ENCODE measurements at regions not wholly inside any gene's neighbourhood (a gene's known extent, or its start where the extent isn't known, plus 50 kb on each side); places are given as distances from the start of the nearest gene placed in this dataset.

DNA sequence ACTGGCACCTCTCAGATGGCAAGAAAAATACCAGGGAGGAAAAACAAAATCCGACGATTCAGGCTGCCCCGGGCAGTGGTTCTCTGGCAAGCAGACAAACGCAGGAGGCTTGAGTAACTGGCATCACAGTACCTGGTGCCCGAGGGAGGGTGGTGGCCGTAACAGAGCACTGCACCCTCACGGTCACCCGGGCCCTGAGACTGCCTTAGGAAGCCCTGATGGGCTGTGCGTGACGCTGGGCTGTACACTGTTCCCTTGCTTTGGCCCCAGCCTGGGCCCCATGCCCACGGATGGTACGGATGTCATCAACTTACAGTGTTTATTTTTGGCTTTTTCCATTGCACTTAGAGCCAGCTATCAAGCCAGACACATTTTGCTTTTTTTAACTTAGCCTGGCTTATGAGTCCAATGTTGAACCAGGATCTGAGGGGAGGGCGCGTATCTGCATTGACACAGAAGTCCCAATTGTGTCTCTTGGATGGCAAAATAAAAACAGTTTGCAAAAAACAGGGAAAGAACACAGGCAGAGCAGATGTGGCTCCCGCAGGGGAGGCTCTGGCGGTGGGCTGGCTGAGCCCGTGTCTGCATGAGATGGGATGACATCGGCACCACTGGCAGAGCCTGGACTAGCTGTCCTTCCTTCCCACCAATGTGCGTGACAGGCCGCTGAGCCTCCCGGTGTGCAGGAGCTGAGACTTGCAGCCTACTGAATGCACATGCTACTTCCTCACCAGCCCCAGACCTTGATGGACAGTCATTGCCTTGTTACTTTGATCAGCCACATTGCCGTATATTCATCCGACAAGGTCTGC, 287.7 kb downstream of the FOXL1 start:
- Histone ChIP-seq H3K4me1 (ENCODE audit: control insufficient read depth, insufficient read depth, low read length) (no peaks in the 10 kb centered on the region), H3K27ac (ENCODE audit: low read depth, low read length) (no peak overlapping the region), H3K9me3 (ENCODE audit: control insufficient read depth, low read length) (no peaks in the 10 kb centered on the region), H3K9ac (ENCODE audit: extremely low read depth, low read length, poor library complexity, severe bottlenecking) (no peak overlapping the region), H3K36me3 (ENCODE audit: control insufficient read depth, insufficient read depth, low read length) (no peaks in the 10 kb centered on the region), H3K4me3 (ENCODE audit: low read length) (no peak overlapping the region), H3K27me3 (ENCODE audit: control insufficient read depth, insufficient read depth, low read length, poor library complexity, severe bottlenecking) (no peaks in the 10 kb centered on the region)
- TF ChIP-seq, protein P1, sequence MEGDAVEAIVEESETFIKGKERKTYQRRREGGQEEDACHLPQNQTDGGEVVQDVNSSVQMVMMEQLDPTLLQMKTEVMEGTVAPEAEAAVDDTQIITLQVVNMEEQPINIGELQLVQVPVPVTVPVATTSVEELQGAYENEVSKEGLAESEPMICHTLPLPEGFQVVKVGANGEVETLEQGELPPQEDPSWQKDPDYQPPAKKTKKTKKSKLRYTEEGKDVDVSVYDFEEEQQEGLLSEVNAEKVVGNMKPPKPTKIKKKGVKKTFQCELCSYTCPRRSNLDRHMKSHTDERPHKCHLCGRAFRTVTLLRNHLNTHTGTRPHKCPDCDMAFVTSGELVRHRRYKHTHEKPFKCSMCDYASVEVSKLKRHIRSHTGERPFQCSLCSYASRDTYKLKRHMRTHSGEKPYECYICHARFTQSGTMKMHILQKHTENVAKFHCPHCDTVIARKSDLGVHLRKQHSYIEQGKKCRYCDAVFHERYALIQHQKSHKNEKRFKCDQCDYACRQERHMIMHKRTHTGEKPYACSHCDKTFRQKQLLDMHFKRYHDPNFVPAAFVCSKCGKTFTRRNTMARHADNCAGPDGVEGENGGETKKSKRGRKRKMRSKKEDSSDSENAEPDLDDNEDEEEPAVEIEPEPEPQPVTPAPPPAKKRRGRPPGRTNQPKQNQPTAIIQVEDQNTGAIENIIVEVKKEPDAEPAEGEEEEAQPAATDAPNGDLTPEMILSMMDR (conservative IDR thresholded peaks at IDR 0.05): no peak
- WGBS, 2 experiments (ENCODE audit: insufficient coverage in 1 of 2, insufficient read length in 1 of 2): 92 to 93% methylated on average over 16 to 23 of the region's 23 CpGs
- H3K9me3 Mint-ChIP-seq: no peaks in the 10 kb centered on the region
- no peaks in the 10 kb centered on the region for H3K4me1 Mint-ChIP-seq
- no peak overlapping the region for H3K27ac Mint-ChIP-seq
- peaks cover 5% of the 10 kb centered on the region for H3K27me3 Mint-ChIP-seq (ENCODE audit: insufficient read depth)
- no peaks in the 10 kb centered on the region for H3K36me3 Mint-ChIP-seq (ENCODE audit: low read depth)
- no peak overlapping the region for H3K4me3 Mint-ChIP-seq
- DNase-seq: no peak

DNA sequence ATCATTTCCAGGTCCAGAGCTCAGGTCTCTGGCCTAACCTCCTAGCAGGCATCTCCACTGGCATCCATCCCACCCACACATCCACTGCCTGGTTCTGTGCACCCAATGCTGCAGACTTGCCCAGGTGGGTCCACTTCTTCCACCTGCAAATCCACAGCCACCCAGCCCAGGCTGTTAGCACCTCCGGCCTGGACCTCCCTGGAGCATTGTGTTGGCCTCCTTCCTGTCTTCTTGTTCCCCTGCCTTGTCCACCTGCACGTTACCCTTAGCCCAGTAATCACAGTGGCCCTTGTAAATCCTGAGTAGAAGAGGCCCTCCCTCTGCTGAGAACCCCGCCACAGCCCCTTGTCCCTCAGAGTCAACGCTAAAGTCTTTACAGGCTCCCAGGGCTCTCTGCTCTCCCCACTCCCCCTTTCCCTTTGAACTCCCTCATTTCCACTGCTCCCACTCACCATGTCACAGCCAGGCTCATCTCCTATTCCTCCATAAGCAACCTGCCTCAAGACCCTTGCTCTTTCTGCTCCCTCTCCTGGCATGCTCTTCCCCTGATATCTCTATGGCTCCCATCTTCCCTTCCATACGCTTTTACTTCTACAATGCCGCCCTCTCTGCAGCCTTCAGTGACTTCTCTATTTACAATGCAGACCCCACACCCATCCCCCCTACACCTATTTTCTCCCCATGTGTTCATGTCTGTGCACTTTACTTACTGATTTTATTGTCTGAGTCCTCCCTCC, 288.8 kb downstream of the FOXL1 start:
- H3K27ac ChIP-seq (ENCODE audit: low read depth, low read length): no peak overlapping the region
- Mint-ChIP-seq H3K4me3 (no peak overlapping the region), H3K4me1 (no peaks in the 10 kb centered on the region), H3K27me3 (ENCODE audit: insufficient read depth) (peaks cover 7% of the 10 kb centered on the region), H3K9me3 (no peaks in the 10 kb centered on the region), H3K27ac (no peak overlapping the region), H3K36me3 (ENCODE audit: low read depth) (no peaks in the 10 kb centered on the region)
- no peak overlapping the region for H3K9ac ChIP-seq (ENCODE audit: extremely low read depth, low read length, poor library complexity, severe bottlenecking)
- no peaks in the 10 kb centered on the region for H3K27me3 ChIP-seq (ENCODE audit: control insufficient read depth, insufficient read depth, low read length, poor library complexity, severe bottlenecking)
- no peak overlapping the region for H3K4me3 ChIP-seq (ENCODE audit: low read length)
- 95 to 96% methylated on average over 6 of the region's 6 CpGs for WGBS, 2 experiments (ENCODE audit: insufficient coverage in 1 of 2, insufficient read length in 1 of 2)
- no peak for DNase-seq
- H3K36me3 ChIP-seq (ENCODE audit: control insufficient read depth, insufficient read depth, low read length): no peaks in the 10 kb centered on the region
- no peaks in the 10 kb centered on the region for H3K9me3 ChIP-seq (ENCODE audit: control insufficient read depth, low read length)
- TF ChIP-seq, protein P1 (conservative IDR thresholded peaks at IDR 0.05): no peak
- H3K4me1 ChIP-seq (ENCODE audit: control insufficient read depth, insufficient read depth, low read length): no peaks in the 10 kb centered on the region

DNA sequence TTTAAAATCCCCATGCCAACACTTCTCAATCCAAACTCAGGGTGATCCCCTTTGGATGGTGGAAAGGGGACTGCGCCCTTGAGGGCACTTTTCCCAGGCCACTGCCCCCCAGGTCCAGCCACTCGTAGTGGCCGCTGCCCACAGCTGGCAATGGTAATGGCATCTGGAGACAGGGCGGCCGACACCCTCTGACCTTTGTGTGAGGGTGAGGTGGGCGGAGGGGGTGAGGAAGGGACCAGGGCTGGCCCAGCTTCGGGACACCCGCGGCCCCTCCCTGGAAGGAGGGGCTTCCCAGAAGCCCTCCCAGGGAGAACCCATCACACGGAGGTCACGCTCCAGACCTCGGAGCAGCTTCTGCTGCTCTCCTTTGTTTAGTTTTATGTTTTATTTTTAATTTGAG, 289.7 kb downstream of the FOXL1 start:
- Histone ChIP-seq H3K36me3 (ENCODE audit: control insufficient read depth, insufficient read depth, low read length) (no peaks in the 10 kb centered on the region), H3K9me3 (ENCODE audit: control insufficient read depth, low read length) (no peaks in the 10 kb centered on the region), H3K9ac (ENCODE audit: extremely low read depth, low read length, poor library complexity, severe bottlenecking) (no peak overlapping the region), H3K4me3 (ENCODE audit: low read length) (no peak overlapping the region), H3K4me1 (ENCODE audit: control insufficient read depth, insufficient read depth, low read length) (no peaks in the 10 kb centered on the region), H3K27me3 (ENCODE audit: control insufficient read depth, insufficient read depth, low read length, poor library complexity, severe bottlenecking) (no peaks in the 10 kb centered on the region), H3K27ac (ENCODE audit: low read depth, low read length) (no peak overlapping the region)
- TF ChIP-seq, protein P1 (conservative IDR thresholded peaks at IDR 0.05): no peak
- no peak for DNase-seq
- 95 to 100% methylated on average over 2 to 12 of the region's 12 CpGs for WGBS, 2 experiments (ENCODE audit: insufficient coverage in 1 of 2, insufficient read length in 1 of 2)
- Mint-ChIP-seq H3K36me3 (ENCODE audit: low read depth) (no peaks in the 10 kb centered on the region), H3K27me3 (ENCODE audit: insufficient read depth) (peaks cover 7% of the 10 kb centered on the region), H3K9me3 (no peaks in the 10 kb centered on the region), H3K4me3 (no peak overlapping the region), H3K4me1 (no peaks in the 10 kb centered on the region), H3K27ac (no peak overlapping the region)

Measured in endodermal cell (in vitro differentiated cells).